GM12891 (cell line): ENCODE measurements at regions not wholly inside any gene's neighbourhood (a gene's known extent, or its start where the extent isn't known, plus 50 kb on each side); places are given as distances from the start of the nearest gene placed in this dataset.

Source experiments
- PAX5 ChIP-seq: IDR thresholded peaks from 2 replicates; pipeline ENCODE4 v1.6.1; 2011; ENCODE audit warnings: low read length, moderate library complexity, mild to moderate bottlenecking; ENCODE audit not compliant: insufficient read depth, severe bottlenecking
- POLR2A ChIP-seq: IDR thresholded peaks from 2 replicates; pipeline ENCODE4 v1.6.1; 2011; ENCODE audit warnings: low read depth, low read length, control low read depth
- POLR2AphosphoS5 ChIP-seq: IDR thresholded peaks from 2 replicates; pipeline ENCODE4 v1.6.1; 2011; ENCODE audit warnings: low read depth, low read length, control low read depth
- POU2F2 ChIP-seq: IDR thresholded peaks from 2 replicates; pipeline ENCODE4 v1.6.1; 2011; ENCODE audit warnings: low read depth, mild to moderate bottlenecking, control low read depth, low read length, moderate library complexity
- SPI1 ChIP-seq: IDR thresholded peaks from 2 replicates; pipeline ENCODE4 v1.6.1; 2011; ENCODE audit warnings: low read depth, low read length, control low read depth
- TAF1 ChIP-seq: IDR thresholded peaks from 2 replicates; pipeline ENCODE4 v1.6.1; 2011; ENCODE audit warnings: low read depth, low read length, control low read depth

DNA sequence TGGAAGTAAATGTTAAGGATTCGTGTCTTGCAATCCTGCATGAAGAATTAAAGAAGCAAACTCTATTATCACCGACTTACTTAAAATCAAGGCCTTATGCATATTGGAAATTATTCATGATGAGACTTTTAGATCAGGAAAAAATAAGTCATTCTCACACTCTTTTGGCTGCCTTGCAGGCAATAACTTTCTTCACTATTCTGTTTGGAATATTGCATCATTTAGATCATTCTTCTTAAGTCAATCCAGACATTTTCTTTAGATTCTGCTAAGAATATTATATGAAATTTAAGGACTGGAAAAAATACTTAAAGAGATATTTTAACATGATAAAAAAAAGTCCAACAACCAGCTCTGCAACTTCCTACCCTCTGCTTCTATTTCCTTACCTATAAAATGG, 245.4 kb downstream of the LRRN1 start:
- TF ChIP-seq POLR2AphosphoS5, result no peak
- no peak for TF ChIP-seq POLR2A
- no peak for TF ChIP-seq TAF1
- no peak for TF ChIP-seq SPI1
- TF ChIP-seq PAX5, result no peak
- no peak for TF ChIP-seq POU2F2
